HepG2 (cell line): ENCODE measurements at regions not wholly inside any gene's neighbourhood (a gene's known extent, or its start where the extent isn't known, plus 50 kb on each side); places are given as distances from the start of the nearest gene placed in this dataset.

ENCODE experiments used
- FLYWCH1 ChIP-seq: sonication (generic); formaldehyde crosslinking; IDR thresholded peaks from 2 replicates; pipeline ENCODE4 v1.8.1; 2023; ENCODE audit warnings: mild to moderate bottlenecking, missing genetic modification reagents
- SP4 ChIP-seq: sonication (generic); formaldehyde crosslinking; IDR thresholded peaks from 2 replicates; pipeline ENCODE4 v1.8.1; 2023; ENCODE audit warnings: mild to moderate bottlenecking, missing genetic modification reagents
- STAG1 ChIP-seq: sonication (generic); formaldehyde crosslinking; IDR thresholded peaks from 2 replicates; pipeline ENCODE4 v1.4.0; 2020; ENCODE audit warnings: missing genetic modification reagents
- ZFP82 ChIP-seq: sonication (generic); formaldehyde crosslinking; IDR thresholded peaks from 2 replicates; pipeline ENCODE4 v1.5.1; 2020; ENCODE audit warnings: mild to moderate bottlenecking, missing genetic modification reagents, borderline replicate concordance
- ZGPAT ChIP-seq: IDR thresholded peaks from 2 replicates; pipeline ENCODE4 v1.6.1; 2016; ENCODE audit warnings: mild to moderate bottlenecking
- ZMYM3 ChIP-seq: sonication (generic); formaldehyde crosslinking; IDR thresholded peaks from 2 replicates; pipeline ENCODE4 v1.5.1; 2020; ENCODE audit warnings: mild to moderate bottlenecking, missing genetic modification reagents
- ZNF280D ChIP-seq: sonication (generic); formaldehyde crosslinking; IDR thresholded peaks from 2 replicates; pipeline ENCODE4 v1.5.1; 2020; ENCODE audit warnings: mild to moderate bottlenecking, missing genetic modification reagents
- ZNF292 ChIP-seq: sonication (generic); formaldehyde crosslinking; IDR thresholded peaks from 2 replicates; pipeline ENCODE4 v1.8.1; 2022; ENCODE audit warnings: mild to moderate bottlenecking, low read depth, missing genetic modification reagents, borderline replicate concordance
- ZNF598 ChIP-seq: sonication (generic); formaldehyde crosslinking; IDR thresholded peaks from 2 replicates; pipeline ENCODE4 v1.5.1; 2020; ENCODE audit warnings: mild to moderate bottlenecking, missing genetic modification reagents, borderline replicate concordance

GRCh38 chr3:148128136-148128535, 569.6 kb upstream of the AGTR1 start (continued):
- no peak for TF ChIP-seq ZNF280D
- TF ChIP-seq ZNF598 (CRISPR knock-in tag): no peak
- peak; percentile 22; the same call in 1 of the 2 replicates for TF ChIP-seq STAG1 (CRISPR knock-in tag)
- no peak for TF ChIP-seq ZNF292 (CRISPR knock-in tag)
- no peak for TF ChIP-seq ZMYM3 (CRISPR knock-in tag)
- no peak for TF ChIP-seq FLYWCH1 (CRISPR knock-in tag)
- no peak for TF ChIP-seq ZGPAT (CRISPR knock-in tag)
- TF ChIP-seq ZFP82 (CRISPR knock-in tag): no peak
- TF ChIP-seq SP4 (CRISPR knock-in tag): no peak
- TF ChIP-seq, all 625 proteins: peak for 2
